NOMO-1 (cell line): ENCODE measurements at regions not wholly inside any gene's neighbourhood (a gene's known extent, or its start where the extent isn't known, plus 50 kb on each side); places are given as distances from the start of the nearest gene placed in this dataset.

ENCODE experiments used
- DNase-seq, 2 experiments: peaks; one replicate each; lab custom pipeline; 2025; ENCODE audit not compliant: unreplicated experiment in 2 of 2; lab: John Stamatoyannopoulos, UW

DNA sequence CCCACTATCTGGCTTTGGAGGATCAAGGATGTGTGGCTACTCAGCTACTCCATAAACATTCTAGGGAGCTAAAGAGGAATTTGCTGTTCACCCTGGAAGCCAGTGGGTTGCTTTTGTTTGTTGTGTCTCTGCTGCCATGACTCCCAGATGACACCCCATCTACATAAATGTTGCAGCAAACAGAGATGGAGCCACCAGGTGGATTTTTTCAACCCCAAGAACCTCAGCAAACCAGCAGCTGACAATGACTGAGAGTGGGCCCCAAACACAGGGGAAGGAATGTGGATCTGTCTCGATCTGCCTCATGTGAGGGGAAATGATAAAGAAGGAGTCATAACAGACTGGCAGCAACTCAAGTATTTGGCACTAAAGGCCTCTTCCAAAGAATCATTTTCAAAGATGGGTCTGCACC, 132.7 kb upstream of the TNC start:
- DNase-seq, result no peak

DNA sequence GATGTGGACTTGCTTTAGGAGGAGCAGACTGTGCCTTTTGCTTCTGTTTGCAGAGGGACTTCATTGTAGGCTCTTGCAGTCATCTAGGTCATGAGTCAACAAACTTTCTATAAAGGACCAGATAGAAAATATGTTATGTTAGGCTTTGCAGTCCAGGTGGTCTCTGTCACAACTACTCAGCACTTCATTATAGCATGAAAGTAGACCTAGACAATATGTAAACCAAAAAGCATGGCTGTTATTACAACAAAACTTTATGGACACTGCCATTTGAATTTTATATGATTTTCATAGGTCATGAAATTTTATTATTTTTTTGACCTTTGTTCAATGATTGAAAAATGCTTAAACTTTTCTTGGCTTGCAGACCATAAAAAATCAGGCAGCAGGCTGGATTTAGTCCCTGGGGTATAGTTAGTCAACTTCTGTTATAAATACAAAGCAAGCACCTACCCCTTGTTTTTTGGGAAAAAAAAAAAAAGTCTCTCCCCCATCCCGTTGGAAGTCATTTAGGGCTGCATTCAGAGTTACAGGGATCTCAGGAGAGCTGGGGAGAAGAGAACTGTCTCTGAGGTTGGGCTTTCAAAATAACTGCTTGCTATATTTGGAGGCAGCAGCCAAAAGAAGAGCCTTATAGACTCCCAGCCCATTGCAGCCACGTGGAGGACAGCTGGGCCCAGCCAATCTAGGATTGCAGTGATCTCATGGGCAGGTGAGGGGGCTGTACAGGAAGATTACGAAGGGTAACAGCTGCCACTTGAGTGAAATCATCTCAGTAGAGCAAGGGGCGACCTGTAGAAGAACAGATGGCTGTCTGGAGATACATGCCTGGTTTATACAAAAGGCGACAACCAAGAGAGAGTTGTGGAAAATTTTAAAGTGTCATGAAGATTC, 136.6 kb upstream of the TNC start:
- no peak for DNase-seq

DNA sequence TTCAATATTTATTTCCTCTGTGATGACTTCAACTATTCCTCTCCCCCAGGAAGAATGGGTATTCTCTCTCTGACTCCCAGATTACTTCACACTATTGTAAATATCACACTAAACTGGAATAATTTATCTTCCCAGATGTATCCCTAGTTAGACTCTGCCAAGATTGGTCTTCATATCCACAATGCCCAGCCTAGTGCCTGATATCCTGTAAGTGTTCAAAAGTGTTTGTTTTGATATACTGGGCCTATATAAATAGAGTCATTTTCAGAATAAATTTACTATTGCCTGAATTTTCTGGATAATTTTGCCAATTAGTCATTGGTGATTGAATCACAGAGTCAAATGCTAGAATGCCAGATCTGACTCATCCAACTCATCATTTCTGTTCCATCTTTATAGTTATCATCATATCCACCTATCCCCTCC, 143.7 kb upstream of the TNC start:
- DNase-seq, result no peak

DNA sequence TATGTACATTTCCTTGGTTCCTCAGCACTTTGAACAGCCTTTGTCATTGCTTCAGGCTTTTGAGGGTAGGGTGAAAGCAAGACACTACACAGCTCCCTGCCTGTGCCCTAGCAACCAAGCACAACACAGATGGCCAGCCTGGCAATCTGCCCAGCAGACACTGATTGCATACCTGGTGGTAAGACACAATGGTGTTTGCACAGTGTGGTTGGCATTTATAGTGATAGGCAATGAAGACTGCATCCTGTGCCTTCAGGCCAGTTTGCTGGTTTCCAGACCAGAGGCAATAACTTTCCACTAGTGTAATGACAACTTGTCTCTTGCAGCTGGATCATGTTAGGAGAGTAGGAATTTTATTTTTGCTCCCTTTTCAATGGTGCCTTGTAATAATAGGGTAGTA, 144.5 kb upstream of the TNC start:
- DNase-seq, result no peak

DNA sequence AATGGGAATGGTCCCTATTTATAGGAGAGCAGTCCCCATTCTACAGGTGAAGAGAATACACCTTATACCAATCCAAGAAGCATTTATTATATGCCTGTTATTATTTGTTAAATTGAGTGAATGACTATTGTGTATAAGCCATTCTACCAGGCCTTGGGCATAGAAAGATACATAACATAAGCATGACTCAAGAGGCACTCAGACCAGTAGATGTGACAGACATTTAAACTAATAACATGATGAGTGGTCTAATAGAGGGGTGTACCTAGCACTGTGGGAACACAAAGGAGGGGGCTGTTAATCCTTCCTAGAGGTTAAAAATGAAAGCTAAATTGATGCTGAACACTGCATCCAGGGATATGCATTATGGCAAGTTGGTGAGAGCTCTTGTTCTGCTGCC, 145.0 kb upstream of the TNC start:
- DNase-seq, result no peak

DNA sequence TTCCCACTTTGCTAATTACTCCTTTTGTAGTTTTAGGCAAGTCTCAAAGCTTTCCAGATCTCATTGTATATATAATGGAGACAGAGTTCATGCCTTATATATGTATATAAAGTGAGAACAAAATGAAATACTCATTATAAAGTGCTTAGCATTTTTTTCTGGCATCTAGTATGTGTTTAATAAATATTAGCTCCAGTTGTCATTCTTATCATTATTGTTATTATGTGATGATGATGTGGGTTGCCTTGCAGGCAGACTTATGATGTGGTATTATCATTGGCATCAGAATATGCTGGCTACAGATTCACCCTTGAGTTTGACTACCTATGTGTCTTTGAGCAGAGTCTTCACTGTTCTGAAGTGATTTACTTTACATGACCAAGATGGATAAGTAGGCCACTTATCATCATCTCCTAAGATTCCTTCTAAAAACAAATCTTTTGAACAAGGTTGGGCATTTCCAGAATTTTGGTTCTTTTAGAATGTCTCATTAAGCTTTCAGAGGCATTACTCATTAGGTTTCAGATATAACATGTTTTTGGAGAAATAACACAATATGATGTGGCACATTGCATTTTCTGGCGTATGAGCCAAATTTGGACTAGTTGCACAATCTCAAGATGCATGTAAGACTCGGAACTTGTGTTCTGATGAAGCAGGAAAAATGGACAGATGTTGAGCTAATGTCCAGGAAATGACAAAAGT, 145.6 kb upstream of the TNC start:
- no peak for DNase-seq

DNA sequence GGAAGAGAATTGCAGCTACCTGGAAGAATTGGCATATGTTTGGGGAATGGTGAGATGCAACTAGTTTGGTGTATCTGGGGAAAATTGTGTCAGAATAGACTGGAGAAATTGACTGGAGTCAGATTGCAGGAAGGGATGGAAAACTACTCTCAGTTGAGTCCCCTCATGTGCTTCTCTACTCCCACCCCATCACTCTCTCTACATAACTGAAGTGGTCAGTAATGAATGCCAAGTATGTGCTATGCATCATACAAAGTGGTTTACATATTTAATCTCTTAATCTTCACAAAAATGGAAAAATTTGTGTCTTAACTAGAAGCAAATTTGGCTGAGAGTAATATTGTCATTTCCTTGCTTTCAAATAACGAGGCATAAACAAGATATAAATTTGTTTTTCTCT, 146.4 kb upstream of the TNC start:
- no peak for DNase-seq

DNA sequence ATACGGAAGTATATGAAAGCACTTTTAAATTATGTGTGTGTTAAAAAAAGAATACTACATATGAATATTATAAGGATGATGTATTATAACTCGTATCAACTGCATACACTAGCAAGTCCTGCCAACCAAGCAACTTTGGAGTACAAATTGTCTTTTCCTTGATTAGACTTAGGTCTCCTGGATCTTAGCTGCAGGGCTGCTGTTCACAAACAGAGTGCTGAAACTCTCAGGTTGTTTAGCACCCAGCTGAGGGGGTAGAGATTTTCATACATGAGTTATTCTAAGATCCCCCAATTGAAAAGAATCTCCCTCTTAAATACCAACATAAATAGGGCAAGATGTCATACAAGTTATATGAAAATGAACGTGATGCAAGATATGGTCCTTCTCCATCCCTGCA, 149.8 kb upstream of the TNC start:
- DNase-seq, result no peak

DNA sequence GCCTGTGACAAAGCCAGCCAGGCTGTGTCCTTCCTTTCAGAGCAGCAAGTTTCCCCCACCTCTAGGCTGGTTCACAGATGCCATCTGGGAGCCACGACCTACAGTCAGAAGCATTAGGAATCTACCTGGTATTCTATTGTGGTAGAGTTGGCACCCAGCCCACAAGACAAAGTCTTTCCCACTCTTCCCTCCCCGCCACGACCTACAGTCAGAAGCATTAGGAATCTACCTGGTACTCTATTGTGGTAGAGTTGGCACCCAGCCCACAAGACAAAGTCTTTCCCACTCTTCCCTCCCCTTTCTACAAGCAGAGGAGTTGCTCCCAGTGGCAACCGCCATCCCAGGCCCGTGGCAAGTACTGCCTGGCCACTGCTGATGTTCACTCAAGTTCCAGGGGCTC, 157.8 kb upstream of the TNC start:
- DNase-seq, result no peak

DNA sequence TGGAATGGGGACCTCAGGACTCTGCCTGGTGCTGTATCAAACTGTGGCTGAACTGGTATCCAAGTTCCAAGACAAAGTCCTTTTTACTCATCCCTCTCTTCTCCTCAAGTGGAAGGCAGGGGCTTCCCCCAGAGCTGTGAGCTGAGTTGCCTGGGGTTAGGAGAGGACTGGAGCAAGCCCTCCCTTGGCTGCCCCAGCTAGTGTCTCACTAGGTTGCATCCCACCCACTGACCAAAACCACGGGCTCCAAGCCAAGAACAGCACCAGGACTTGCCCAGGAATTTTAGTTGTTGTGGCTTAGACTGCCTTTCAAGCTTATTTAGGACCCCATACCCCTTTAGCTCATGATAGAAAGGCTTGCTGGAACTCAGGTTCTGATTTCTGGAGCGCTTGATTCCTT, 158.7 kb upstream of the TNC start:
- DNase-seq, result no peak

DNA sequence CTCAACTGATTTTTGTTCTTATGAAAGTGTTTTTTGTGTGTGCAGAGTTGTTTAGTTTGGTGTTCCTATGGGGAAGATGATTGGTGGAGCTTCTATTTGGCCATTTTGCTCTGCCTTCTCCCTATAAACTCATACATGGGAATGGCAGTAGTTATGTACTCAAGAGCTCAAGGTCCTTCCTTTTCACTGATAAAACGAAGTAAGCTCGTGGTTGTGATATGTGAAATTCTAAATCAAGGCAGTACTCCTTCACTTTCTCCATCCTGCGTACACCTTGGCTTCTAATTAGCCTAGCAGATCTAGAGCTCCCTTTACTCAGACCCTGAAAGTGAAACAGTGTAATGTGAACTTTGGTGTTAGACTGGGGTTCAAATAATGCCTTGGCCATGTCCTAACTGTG, 159.3 kb upstream of the TNC start:
- no peak for DNase-seq

DNA sequence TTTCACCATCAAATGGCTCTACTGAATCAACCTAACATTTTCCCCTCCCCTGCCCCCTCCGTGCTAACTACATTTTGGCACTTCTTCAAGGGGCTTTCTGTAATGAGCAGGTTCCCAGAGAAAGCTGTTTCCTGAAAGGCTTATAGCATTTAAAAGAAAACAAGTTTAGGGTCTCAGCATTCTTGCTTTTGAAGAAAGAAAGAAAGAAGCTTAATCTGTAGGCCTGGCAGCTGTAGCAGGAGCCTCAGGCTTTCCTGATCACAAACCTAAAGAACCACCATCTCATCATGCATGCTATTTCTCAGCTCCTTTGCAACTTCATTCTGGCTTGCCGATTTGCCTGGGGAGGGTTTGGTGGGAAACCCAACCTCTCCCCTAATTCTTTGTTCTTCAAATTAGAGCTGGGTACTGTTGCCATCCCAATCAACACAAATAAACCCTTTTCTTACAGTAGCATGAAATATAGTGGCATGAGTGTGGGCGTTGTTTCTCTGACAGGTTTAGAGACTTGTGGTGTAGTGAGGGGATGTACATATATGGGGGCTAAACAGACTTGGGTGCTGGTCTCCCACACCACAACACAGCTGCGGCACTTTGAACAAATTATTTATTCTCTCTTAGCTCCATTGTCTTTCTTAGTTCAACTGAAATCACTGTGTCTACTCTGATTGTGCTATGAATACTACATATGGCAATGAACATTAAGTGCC, 160.5 kb upstream of the TNC start:
- no peak for DNase-seq

DNA sequence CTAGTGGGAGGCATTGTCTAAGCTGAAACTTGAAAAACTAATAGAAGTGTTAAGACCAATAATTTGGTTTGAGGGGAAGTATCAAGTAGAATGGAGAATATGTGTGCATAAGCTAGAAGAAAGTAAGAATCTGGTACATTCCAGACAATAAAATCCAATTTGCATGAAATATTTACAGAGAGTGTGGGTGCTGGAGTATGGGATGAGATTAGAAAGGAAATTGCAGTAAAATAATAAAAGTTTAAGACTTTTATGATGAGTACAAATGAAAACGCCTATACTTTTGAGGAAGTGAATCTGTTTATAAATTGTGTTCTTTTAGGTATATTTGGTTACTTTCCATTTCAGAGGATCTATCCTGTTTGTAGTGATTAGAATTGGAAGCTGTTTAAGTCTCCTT, 165.4 kb upstream of the TNC start:
- no peak for DNase-seq

DNA sequence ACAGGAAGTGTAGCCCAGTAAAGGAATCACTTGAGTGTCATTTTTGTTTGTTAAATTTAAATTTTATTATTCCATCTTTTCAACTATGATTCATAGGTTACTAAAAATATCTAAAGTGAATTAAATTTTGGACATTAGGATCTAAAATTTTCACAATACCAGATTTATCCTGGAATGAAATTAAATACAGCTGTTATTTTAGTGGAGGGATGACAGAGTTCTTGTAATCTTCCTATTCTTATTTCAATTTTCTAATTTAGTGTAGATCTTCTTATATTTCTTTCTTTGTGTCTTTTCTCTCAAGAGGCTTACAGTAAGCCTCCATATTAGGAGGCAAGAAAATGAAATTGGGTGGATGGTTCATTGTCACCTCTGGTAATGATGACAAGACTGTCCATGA, 167.9 kb upstream of the TNC start:
- DNase-seq, result no peak

DNA sequence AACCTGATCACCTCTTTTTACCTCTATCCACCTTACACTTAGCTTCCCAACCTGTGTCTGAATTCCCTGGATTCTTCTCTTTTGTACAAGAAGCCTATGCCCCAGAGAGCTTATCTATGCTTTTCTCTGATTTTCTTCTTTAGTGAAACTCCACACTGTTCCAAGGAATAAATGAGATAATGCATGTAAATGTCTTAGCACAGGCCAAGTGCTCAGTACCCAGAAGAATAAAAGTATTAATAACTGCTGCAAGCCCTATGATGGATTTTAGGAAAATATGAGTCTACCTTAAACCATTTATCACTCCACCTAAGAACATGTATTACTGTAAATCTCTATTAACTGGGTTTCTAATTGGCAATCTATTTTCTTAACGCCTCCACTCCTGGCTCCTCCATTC, 168.5 kb upstream of the TNC start:
- no peak for DNase-seq

DNA sequence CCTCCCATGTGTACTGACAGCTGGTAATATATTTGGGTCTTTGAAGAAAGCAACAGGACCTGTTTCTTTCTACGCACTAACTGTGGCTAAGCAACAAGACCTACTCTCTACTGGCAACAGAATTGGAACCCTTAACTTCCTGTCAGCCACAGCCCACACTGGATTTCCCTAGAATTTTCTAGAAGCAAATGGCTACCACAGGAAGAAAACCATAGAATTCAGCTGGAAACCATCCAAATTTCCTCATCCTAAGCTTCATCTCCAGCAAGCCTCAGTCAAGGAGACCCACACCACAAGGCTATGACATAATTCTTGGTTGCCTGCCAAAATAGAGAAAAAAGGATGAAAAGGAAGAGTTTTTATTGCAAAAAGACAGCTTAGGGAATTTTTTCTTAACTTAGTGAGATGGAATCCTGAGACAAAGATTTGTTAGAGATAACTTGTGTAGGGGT, 171.8 kb upstream of the TNC start:
- DNase-seq, result no peak

DNA sequence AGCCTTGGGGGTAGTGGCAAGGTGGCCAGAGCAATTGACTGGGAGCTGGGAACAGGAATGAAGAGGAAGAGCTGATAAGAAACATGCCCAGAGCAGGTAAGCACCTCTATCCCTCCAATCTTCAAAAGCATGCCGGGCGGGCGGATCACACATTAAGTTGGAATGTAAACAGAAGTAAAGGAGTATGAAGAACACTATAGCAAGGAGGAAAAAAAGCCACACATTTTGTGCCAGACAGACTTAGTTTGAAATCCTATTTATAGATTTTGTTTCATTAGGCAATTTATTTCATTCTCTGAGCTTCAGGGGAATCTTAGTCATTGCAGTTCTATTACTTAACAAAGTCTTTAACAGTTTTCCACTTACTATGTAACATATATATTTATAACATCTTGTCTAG, 173.9 kb upstream of the TNC start:
- no peak for DNase-seq

DNA sequence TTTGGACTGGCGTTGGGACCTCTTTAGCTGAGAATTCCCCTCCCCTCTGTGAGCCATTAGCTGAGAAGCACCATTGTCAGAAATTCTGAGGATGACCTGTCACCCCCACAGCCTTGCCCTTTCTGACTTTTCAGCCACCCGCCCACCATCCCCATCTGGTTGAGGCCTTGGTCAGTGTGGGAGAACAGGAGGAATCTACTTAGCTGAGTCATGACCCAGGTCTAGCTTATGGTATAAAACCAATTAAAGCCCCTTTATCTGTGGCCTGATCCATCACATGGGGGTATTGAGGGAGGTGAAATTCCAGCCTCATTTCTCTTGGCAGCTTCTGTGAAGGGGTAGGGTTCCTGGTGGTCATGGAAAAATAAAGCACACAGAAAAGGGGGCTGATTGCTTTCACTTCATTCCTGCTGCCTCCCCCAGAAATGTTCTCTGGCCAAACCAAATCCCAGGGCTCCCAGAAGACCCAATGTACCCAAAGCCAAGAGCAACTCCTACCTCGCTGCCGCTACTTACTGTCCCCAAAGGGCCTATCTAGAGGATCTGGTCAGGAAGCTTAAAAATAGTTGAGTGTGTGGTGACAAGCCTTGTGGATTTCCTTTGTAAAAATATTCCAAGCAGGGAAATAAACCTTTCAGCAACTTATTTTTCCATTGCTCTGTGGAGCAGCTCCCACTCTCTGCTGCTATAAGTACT, 174.8 kb upstream of the TNC start:
- DNase-seq, result no peak

DNA sequence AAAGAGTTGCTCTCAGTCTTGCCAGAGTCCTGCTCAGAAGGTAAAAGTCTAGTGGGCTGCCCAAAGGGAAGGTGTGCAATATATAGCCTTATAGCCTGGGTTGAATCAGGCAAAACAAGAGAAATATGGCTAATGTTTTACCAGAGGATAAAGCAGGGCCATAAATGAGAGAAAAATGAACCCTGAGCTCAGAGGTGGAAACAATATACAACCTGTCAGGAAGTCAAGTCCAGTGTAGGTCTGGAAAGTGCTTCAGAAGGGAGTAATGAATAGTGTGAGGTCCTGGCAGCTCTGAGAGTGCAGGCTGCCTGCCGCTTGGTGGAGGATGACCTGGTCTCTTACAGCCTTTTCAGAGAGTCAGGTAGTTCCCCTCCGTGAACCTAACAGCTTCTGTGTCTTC, 177.8 kb upstream of the TNC start:
- DNase-seq, result no peak

DNA sequence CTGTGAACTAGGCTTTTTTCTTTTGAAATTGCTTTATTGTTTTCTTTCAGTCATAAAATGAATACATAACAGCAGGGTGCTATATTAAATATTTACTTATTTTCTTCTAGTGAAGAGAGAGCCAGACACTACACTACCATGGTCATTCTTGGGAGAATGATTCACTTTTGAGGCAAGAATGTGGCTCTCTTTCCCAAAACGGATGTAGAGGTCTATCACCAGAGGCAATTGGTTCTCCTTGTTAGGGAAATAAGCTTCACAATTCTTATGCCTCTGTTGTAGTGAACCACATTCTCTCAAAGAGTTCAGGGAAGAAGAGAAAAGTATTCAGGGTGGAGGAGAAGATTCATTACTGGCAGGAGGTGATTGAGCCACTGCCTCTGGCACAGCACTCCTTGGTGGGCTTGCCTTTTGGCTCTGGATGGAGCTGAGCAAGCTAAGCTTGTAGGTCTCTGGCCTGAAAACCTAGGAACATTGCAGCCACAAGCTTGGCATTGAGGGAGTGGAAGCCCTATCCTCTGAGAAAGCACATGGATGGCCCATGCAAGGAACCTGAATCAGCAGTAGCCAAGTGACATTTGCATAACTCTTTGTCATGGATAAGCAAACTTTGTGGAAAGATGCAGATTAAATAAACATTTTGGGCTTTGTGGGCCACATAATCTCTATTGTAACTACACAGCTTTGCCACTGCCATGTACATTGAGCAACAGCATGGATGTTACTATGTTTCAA, 179.0 kb upstream of the TNC start:
- DNase-seq, result no peak
